AG04449 (cell line): ENCODE measurements at regions not wholly inside any gene's neighbourhood (a gene's known extent, or its start where the extent isn't known, plus 50 kb on each side); places are given as distances from the start of the nearest gene placed in this dataset.

Experiments
- CTCF ChIA-PET: fragments of 350-600 bp; formaldehyde crosslinking; extraction: SDS; loops from one replicate; lab custom pipeline; 2021; ENCODE audit warnings: antibody characterized with exemption; lab: Yijun Ruan, JAX
- POLR2A ChIA-PET: fragments of 400-600, 350-600 bp; formaldehyde crosslinking; extraction: SDS; loops from one replicate; lab custom pipeline; 2020; ENCODE audit warnings: antibody characterized with exemption, inconsistent platforms; lab: Yijun Ruan, JAX
- DNase-seq: peaks from one replicate; pipeline ENCODE4 v3.0.0-alpha.2; 2010; ENCODE audit warnings: low read depth, low spot score
- H3K4me3 ChIP-seq: 2 replicates; pipeline ENCODE4 v1.5.1; 2011; ENCODE audit warnings: low read depth, mild to moderate bottlenecking, control low read depth, low read length
- TF ChIP-seq, protein P1 (sequence below): IDR thresholded peaks from one replicate; pipeline ENCODE4 v1.5.1; 2011; ENCODE audit warnings: mild to moderate bottlenecking, moderate library complexity, low read length, control low read depth, inconsistent platforms; ENCODE audit not compliant: insufficient read depth; ENCODE audit errors: missing control alignments

DNA sequence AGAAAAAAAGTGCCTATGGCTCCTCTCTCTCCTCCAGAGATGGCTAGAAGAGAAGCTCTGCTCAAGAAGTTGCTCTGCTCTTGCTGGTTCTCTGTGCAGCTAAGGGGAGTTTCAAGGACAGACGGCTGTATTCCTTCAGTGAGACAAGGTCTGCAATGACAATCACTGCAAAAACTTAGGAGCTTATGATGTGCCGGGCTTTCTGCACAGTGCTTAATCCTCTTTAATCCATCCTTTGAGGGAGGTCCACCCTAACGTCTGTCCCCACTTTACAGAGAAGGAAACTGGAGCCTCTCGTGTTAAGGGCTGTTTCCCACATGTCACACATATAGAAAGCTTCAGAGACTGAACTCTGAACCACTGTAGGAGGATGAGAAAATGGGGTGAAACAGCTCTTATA, 260.6 kb downstream of the MEX3B start:
- ChIA-PET POLR2A (no interaction called here), CTCF (interaction anchor here (0.8 kb wide), 1 partner anchor 13 kb away, joined by 3 read pairs; no protein-coding TSS in a partner anchor)
- TF ChIP-seq, protein P1, sequence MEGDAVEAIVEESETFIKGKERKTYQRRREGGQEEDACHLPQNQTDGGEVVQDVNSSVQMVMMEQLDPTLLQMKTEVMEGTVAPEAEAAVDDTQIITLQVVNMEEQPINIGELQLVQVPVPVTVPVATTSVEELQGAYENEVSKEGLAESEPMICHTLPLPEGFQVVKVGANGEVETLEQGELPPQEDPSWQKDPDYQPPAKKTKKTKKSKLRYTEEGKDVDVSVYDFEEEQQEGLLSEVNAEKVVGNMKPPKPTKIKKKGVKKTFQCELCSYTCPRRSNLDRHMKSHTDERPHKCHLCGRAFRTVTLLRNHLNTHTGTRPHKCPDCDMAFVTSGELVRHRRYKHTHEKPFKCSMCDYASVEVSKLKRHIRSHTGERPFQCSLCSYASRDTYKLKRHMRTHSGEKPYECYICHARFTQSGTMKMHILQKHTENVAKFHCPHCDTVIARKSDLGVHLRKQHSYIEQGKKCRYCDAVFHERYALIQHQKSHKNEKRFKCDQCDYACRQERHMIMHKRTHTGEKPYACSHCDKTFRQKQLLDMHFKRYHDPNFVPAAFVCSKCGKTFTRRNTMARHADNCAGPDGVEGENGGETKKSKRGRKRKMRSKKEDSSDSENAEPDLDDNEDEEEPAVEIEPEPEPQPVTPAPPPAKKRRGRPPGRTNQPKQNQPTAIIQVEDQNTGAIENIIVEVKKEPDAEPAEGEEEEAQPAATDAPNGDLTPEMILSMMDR = no peak
- DNase-seq = no peak
- H3K4me3 ChIP-seq = no peak overlapping the region

DNA sequence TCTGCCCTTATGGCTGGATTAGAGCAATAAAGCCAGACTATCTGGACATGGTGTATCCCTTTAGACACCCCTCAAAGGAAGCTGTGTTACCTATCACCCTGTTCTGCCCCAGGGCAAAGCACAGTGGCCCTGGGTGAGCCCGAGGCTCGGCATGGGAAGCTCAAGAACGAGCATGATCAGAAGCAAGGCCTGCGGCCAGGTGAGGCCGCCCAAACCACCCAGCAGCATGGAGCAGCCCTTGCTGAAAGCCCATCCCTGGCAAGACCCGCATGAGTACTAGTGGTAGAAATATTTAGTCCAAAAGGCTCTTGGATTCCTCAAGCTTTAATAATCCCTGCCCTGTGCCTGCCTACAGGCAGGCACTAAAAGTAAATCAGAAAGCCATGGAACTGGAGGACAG, 261.1 kb downstream of the MEX3B start:
- TF ChIP-seq, protein P1 = no peak
- CTCF ChIA-PET = interaction anchor here (0.8 kb wide), 1 partner anchor 13 kb away, joined by 3 read pairs; no protein-coding TSS in a partner anchor
- no peak for DNase-seq
- POLR2A ChIA-PET = no interaction called here
- H3K4me3 ChIP-seq = no peak overlapping the region

DNA sequence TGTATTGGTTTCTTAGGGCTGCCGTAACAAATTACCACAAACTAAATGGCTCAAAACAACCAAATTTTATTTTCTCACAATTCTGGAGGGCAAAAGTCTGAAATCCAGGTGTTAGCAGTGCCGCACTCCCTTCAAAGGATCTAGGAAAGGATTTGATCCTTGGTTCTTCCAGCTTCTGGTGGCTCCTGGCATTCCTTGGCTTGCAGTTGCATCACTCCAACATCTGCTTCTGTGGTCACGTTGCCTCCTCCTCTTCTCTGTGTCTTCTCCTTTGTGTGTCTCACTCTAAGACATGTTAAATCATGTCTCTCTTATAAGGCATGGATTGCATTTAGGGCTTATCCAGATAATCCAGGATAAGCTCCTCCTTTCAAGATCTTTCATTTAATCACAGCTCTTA, 262.2 kb downstream of the MEX3B start:
- POLR2A ChIA-PET = interaction anchor here (0.6 kb wide), 1 partner anchor 681 kb away, joined by 3 read pairs; no protein-coding TSS in a partner anchor

DNA sequence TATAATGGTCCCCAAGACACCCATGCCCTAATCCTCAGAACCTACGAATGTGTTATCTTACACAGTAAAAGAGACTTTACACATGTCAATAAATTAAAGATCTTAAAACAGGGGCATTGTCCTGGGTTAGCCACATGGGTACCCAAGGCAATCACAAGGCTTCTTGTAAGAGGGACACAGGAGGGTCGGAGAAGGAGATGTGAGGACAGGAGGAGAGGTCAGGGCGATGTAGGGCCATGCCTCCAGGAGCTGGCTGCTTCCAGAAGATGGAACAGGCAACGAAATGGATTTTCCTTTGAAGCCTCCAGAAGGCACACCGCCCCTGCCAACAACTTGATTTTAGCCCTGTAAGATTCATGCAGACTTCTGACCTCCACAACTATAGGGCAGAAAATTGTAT, 262.7 kb downstream of the MEX3B start:
- POLR2A ChIA-PET = no interaction called here
- CTCF ChIA-PET = no interaction called here
- TF ChIP-seq, protein P1 = no peak
- no peak for DNase-seq
- no peak overlapping the region for H3K4me3 ChIP-seq

More for the DNA sequence above, 262.2 kb downstream of the MEX3B start:
- H3K4me3 ChIP-seq = no peak overlapping the region
- CTCF ChIA-PET = no interaction called here
- DNase-seq = no peak
- TF ChIP-seq, protein P1 = no peak

DNA sequence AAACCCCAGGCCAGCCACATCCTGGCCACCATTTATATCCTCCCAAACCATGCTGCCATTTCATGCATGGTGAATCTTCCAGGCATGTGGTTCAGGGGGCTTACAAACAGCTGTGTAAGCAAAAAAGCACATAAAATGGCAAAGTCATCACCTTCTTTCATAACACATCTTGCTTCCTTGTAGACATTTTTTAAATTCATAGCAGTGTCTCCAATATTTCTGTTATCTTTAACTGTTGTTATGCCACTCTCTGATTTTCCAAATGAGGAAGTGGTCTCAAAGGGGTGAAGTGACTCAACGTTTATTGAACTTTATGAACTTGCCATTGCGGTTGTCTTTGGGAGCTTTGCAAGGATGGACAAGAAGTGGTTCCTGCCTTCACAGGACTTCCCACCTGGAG, 264.4 kb downstream of the MEX3B start:
- ChIA-PET POLR2A (no interaction called here), CTCF (no interaction called here)
- DNase-seq = no peak
- TF ChIP-seq, protein P1 = no peak
- H3K4me3 ChIP-seq = no peak overlapping the region

DNA sequence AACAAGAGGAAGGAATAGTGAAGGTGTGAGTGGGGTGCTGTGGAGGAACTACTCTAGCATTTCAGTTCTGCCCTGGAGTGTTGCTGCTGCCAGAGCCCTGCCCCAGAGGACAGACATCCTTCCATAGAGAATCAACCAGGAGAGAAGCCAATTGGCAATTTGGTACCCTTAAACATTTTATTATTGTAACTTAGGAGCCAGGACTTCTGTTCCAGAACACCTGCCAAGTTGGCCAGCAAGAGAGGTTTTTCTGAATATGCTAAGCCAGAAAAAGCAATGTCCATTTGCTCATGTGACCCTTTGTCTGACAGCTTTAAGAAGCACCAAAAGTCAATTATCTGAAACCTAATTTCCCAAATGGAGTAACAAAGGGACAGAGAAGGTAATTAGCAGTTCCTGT, 264.9 kb downstream of the MEX3B start:
- no peak overlapping the region for H3K4me3 ChIP-seq
- CTCF ChIA-PET = no interaction called here
- no peak for DNase-seq
- TF ChIP-seq, protein P1 = no peak
- POLR2A ChIA-PET = no interaction called here
